GM19397 (cell line): ENCODE measurements at regions not wholly inside any gene's neighbourhood (a gene's known extent, or its start where the extent isn't known, plus 50 kb on each side); places are given as distances from the start of the nearest gene placed in this dataset.
"Not testable (repeated sequence)": the region's sequence is repeated elsewhere in the genome, so short reads cannot be mapped to it uniquely, and the experiment has no call there.

Experiments used
- ATAC-seq: cut with Tn5 transposase; IDR thresholded peaks from one replicate; pipeline ENCODE4 v1.9.1; 2021; ENCODE audit warnings: mild to moderate bottlenecking, moderate library complexity; ENCODE audit not compliant: unreplicated experiment

GRCh38 chr7:25431956-25432450 lies 203.7 kb upstream of the NPVF start:
- ATAC-seq = no peak

GRCh38 chr7:25432807-25433206 lies 204.5 kb upstream of the NPVF start:
- ATAC-seq = no peak

- ATAC-seq = no peak
Observed at GRCh38 chr7:25436413-25436812, 208.1 kb upstream of the NPVF start.

- ATAC-seq = no peak
Observed at GRCh38 chr7:25437308-25437707, 209.0 kb upstream of the NPVF start.

- no peak for ATAC-seq
Observed at GRCh38 chr7:25444991-25445390, 216.7 kb upstream of the NPVF start.

- ATAC-seq = no peak
Observed at GRCh38 chr7:25448301-25448700, 220.0 kb upstream of the NPVF start.

GRCh38 chr7:25454020-25454419 lies 225.7 kb upstream of the NPVF start:
- ATAC-seq = no peak

GRCh38 chr7:25454562-25455041 lies 226.3 kb upstream of the NPVF start:
- no peak for ATAC-seq

GRCh38 chr7:25455683-25456251 lies 227.5 kb upstream of the NPVF start:
- ATAC-seq = no peak

- ATAC-seq = no peak
Observed at GRCh38 chr7:25456467-25457171, 228.3 kb upstream of the NPVF start.

GRCh38 chr7:25459057-25459456 lies 230.8 kb upstream of the NPVF start:
- no peak for ATAC-seq

- ATAC-seq = no peak
Observed at GRCh38 chr7:25460433-25460832, 232.1 kb upstream of the NPVF start.

- no peak for ATAC-seq
Observed at GRCh38 chr7:25469669-25470068, 241.4 kb upstream of the NPVF start.

- no peak for ATAC-seq
Observed at GRCh38 chr7:25476863-25477499, 248.7 kb upstream of the NPVF start.

GRCh38 chr7:25478221-25478620 lies 249.9 kb upstream of the NPVF start:
- not testable (repeated sequence) for ATAC-seq

- no peak for ATAC-seq
Observed at GRCh38 chr7:25478925-25479324, 250.6 kb upstream of the NPVF start.

- ATAC-seq = no peak
Observed at GRCh38 chr7:25481891-25482290, 253.6 kb upstream of the NPVF start.

- ATAC-seq = no peak
Observed at GRCh38 chr7:25482631-25483030, 254.3 kb upstream of the NPVF start.

GRCh38 chr7:25485026-25485425 lies 256.7 kb upstream of the NPVF start:
- ATAC-seq = no peak

GRCh38 chr7:25486656-25487055 lies 258.4 kb upstream of the NPVF start:
- no peak for ATAC-seq

- ATAC-seq = no peak
Observed at GRCh38 chr7:25493805-25494366, 265.6 kb upstream of the NPVF start.

GRCh38 chr7:25494896-25495295 lies 266.6 kb upstream of the NPVF start:
- no peak for ATAC-seq
